HG03378 (cell line): ENCODE measurements at regions not wholly inside any gene's neighbourhood (a gene's known extent, or its start where the extent isn't known, plus 50 kb on each side); places are given as distances from the start of the nearest gene placed in this dataset.

ENCODE experiments used
- ATAC-seq: cut with Tn5 transposase; IDR thresholded peaks from one replicate; pipeline ENCODE4 v1.9.1; 2021; ENCODE audit warnings: mild to moderate bottlenecking, moderate library complexity; ENCODE audit not compliant: unreplicated experiment

DNA sequence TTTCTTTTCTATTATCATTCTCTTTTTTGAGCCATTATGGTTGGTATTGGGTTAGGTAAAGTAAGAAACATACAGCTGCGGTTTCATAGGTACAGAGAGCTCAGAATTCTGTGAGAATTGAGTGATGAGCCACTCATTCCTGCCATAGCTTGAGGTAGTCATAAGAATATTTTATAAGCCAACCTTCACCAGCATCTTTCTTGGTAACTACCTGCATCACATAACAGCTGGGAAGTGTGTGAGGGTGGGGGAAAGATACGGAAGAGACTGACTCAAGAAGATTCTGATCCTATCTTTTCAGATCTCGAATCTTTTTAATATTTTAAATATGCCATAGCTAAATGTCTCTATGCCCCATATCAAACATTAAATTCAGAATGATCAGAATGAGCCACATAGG lies 313.8 kb upstream of the DDX18 start:
- ATAC-seq, result no peak

- no peak for ATAC-seq
These were observed 312.4 kb upstream of the DDX18 start for GRCh38 chr2:117502121-117502520.

GRCh38 chr2:117512307-117512706 lies 302.2 kb upstream of the DDX18 start:
- no peak for ATAC-seq

GRCh38 chr2:117514371-117514770 lies 300.1 kb upstream of the DDX18 start:
- ATAC-seq, result no peak

DNA sequence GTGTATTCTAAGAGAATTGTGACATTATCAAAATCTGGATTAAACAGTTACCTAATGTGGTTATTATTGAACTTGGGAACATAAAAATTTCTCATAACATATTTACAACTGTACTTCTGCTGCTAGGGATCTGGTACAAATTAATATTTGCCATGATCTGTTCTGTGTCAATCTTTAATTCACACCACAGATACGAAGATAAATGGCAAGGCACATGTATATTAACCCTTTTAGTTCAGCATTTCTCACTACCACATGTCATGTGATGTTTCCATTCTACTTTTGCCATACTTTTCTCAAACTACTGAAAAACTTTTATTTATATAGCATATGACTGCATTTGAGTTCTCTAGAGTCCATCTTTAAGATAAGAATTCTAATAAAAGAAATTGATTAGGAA lies 295.3 kb upstream of the DDX18 start:
- no peak for ATAC-seq

GRCh38 chr2:117519721-117520120 lies 294.8 kb upstream of the DDX18 start:
- ATAC-seq, result no peak

DNA sequence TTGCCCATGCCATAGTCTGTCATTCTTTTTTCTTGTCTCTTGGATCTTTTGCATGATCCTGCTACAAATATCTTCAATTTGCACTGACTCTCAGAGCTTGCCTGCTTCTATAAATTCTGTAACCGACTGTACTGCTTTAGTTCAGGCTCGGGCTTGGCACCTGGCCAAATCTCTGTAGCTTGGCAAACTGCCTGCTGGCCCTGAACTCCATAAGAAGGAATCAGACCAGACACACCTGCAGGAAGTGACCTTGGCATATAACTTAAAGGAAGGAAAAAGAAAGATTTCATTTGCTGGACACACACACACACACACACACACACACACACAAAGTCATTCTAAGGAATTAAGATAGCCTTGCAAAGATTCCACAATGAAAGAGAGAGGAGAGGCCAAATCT lies 291.2 kb upstream of the DDX18 start:
- no peak for ATAC-seq

DNA sequence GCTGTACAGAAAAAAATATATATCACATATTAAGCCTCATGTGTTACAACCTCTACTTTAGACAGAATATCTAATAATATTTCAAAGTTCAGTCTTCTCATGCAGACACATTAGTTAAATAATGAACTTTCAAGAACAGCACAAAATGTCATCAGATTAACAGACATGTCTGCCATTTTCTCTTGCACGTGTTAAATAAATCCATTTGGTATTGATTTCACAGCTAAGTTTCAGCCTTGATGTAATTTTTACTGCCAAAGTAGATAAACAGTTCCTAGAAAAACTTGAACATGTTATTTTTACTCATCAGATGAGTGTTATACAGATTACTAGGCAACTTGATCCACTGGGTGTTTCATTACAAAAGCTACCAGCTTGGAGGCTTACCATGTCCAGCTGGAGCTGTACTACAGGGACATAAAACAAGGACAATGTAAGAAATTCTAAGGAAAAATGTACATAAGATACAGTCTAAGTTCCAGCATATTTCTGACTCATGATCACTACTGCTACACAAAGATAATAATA lies 290.7 kb upstream of the DDX18 start:
- ATAC-seq, result no peak

DNA sequence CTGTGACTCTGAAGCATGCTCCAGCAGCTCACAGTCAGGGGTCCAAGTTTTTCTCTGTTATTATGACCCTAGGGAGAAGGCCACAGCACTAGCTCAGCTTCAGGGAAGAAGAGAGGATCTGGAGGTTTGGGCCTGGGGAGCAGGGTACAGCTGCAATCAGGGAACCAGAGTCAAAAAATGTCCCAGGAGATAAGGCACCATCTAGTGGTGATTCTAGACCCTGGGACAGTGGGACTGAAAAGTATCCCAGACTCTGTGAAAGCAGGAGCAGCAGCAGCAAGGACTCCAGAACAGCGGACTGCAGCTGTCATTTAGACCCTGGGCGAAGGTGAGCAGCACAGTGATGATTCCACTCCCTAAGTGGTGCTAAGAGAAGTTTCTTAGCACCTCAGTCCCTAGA lies 278.4 kb upstream of the DDX18 start:
- ATAC-seq, result no peak

GRCh38 chr2:117537032-117537431 lies 277.5 kb upstream of the DDX18 start:
- ATAC-seq, result no peak

DNA sequence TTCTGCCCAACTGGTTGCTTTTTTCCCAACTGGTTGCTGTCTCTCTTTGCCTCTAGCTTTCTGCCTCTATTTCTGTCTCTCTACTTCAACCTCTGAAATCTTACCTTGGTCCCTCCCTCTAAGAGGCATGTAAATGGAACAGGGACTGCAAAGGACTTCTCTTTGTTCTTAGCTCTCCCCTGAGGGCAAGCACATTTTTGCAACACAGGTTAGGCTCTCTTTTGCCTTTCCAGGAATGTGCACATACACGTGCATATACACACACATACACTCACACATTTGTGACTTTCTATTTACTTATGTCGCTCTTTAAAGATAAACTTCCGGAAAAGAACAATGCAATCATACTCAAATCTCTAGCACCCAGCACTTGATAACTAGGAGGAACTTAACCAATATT lies 262.6 kb upstream of the DDX18 start:
- ATAC-seq, result no peak

- no peak for ATAC-seq
These were observed 261.0 kb upstream of the DDX18 start for GRCh38 chr2:117553448-117553847.

DNA sequence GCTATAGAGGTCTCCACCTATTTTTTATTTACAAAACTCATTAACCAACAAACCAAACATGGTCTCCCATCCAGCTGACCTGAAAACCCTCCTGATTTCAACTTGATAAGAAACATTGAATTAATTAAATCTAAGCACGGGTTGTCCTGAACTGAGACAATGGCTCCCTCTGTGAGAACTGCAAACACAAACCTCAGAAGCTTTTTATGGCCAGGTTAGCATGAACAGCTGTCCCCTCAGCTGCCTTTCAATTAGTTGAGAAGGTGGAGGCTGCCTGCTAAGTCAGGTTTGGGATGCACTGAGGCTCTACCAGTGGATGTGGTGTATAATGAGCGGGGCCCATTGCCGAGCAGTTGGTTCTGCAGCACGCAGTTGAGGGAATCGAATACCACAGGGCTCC lies 258.5 kb upstream of the DDX18 start:
- no peak for ATAC-seq

DNA sequence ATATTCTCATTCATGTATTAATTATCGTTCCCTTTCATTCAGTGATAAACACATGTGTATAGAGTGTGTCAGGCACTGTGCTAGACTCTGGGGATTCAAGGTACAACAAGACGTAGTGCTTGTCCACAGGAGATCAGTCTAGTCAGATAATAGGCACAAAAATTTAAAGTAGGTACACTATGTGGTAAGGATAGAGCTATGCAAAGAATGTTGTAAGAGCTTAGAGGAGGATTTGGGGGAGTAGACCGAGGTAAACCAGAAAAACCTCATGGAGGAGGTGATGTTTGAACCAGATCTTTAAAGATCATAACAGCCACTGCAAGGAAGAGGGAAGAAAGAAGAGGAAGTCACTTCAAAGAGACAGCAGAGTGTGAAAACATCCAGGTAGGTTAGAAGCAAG lies 256.9 kb upstream of the DDX18 start:
- no peak for ATAC-seq

DNA sequence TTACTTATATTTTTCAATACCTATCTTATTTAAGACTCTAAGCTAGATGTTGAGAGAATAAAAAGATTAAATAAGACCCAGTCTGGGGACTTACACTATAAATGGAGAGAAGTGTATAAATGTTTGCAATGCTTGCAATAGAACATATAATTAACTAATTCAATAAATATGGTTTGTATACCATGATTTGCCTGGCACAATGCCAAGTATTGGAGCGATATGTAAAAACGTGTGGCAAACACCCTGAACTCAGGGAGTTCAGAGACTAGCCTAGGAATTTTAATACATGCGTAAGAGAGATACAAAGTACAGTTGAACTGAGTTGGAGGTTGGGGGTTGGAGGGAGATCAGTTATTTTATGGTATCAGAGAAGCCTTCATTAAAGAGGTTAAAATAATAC lies 251.8 kb upstream of the DDX18 start:
- ATAC-seq, result no peak

GRCh38 chr2:117571590-117572349 lies 242.7 kb upstream of the DDX18 start:
- ATAC-seq, result no peak

GRCh38 chr2:117587310-117587709 lies 227.2 kb upstream of the DDX18 start:
- ATAC-seq, result no peak

DNA sequence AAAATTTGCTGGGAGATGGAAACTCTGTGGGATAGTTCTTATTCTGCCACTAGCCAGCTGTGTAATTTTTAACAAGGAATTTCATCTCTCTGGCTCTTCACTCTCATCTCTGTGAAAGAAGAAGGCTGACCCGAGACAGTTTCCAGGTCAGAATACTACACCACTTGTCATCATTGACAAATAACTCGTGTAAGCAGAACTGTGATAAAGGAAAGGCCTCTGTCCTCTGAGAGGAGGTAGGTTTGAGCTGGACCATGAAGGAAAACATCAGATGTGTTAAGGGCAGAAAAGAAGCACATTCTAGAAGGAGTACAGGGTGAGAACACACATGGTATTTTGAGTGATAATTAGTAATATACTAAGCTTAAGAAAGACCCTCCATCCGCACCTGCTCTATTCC lies 211.4 kb upstream of the DDX18 start:
- ATAC-seq, result no peak

GRCh38 chr2:117603567-117603966 lies 210.9 kb upstream of the DDX18 start:
- ATAC-seq, result no peak

GRCh38 chr2:117607202-117607601 lies 207.3 kb upstream of the DDX18 start:
- no peak for ATAC-seq

GRCh38 chr2:117613101-117613500 lies 201.4 kb upstream of the DDX18 start:
- ATAC-seq, result no peak

- ATAC-seq, result no peak
These were observed 200.2 kb upstream of the DDX18 start for GRCh38 chr2:117614296-117614695.
